ENCODE measurements at regions not wholly inside any gene's neighbourhood (a gene's known extent, or its start where the extent isn't known, plus 50 kb on each side); places are given as distances from the start of the nearest gene placed in this dataset.
A peak's percentile ranks its signal among the peaks of the same experiment; 100 is the strongest.
"Not testable (repeated sequence)": the region's sequence is repeated elsewhere in the genome, so short reads cannot be mapped to it uniquely, and the experiment has no call there.

DNA sequence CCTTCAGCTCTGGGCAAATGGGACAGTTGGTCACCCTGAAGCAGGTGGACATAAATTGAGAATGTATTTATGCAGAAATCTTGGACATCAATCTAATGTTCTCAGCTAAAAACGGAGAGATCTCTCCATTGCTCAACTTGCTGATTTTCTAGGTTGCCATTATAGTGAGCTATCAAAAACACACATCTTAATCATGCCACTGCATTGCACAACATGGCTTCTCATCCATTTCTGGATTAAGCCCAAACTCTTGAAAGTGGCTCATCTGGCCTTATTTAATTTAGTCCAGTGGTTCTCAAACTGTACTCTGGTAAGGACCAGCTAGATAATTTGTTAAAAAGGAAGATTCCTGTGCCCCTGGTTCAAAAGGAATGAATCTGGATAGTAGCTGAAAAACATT lies 324.9 kb upstream of the CITED2 start:
- peak; percentile 50 for DNase-seq (ENCODE audit: low read depth)
- H3K4me3 ChIP-seq (ENCODE audit: low read depth, low read length) = no peak overlapping the region
- no peak for TF ChIP-seq MAX (IDR thresholded peaks at IDR 0.05; ENCODE audit: low read depth, low read length)
- no peak for TF ChIP-seq POLR2A (IDR thresholded peaks at IDR 0.05; ENCODE audit: extremely low read depth, insufficient read length)
- TF ChIP-seq, protein P1, sequence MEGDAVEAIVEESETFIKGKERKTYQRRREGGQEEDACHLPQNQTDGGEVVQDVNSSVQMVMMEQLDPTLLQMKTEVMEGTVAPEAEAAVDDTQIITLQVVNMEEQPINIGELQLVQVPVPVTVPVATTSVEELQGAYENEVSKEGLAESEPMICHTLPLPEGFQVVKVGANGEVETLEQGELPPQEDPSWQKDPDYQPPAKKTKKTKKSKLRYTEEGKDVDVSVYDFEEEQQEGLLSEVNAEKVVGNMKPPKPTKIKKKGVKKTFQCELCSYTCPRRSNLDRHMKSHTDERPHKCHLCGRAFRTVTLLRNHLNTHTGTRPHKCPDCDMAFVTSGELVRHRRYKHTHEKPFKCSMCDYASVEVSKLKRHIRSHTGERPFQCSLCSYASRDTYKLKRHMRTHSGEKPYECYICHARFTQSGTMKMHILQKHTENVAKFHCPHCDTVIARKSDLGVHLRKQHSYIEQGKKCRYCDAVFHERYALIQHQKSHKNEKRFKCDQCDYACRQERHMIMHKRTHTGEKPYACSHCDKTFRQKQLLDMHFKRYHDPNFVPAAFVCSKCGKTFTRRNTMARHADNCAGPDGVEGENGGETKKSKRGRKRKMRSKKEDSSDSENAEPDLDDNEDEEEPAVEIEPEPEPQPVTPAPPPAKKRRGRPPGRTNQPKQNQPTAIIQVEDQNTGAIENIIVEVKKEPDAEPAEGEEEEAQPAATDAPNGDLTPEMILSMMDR (IDR thresholded peaks at IDR 0.05; ENCODE audit: low read depth, low read length) = no peak

- DNase-seq (ENCODE audit: low read depth) = peak; percentile 85
- no peak overlapping the region for H3K4me3 ChIP-seq (ENCODE audit: low read depth, low read length)
- TF ChIP-seq MAX (IDR thresholded peaks at IDR 0.05; ENCODE audit: low read depth, low read length) (no peak), POLR2A (IDR thresholded peaks at IDR 0.05; ENCODE audit: extremely low read depth, insufficient read length) (no peak), MYC (IDR thresholded peaks at IDR 0.05; ENCODE audit: low read depth, low read length) (no peak)
Measured at GRCh38 chr6:139698526-139699176, 324.2 kb upstream of the CITED2 start.

GRCh38 chr6:139697856-139698255 lies 323.4 kb upstream of the CITED2 start:
- DNase-seq (ENCODE audit: low read depth); H3K4me3 ChIP-seq (ENCODE audit: low read depth, low read length): not testable (repeated sequence)

GRCh38 chr6:139696991-139697390 lies 322.5 kb upstream of the CITED2 start:
- peak; percentile 54 for DNase-seq (ENCODE audit: low read depth)
- peak overlapping the region; percentile 54 for H3K4me3 ChIP-seq (ENCODE audit: low read depth, low read length)

- no peak overlapping the region for H3K4me3 ChIP-seq (ENCODE audit: low read depth, low read length)
- DNase-seq (ENCODE audit: low read depth) = no peak
- TF ChIP-seq, protein P1 (IDR thresholded peaks at IDR 0.05; ENCODE audit: low read depth, low read length) = no peak
- no peak for TF ChIP-seq POLR2A (IDR thresholded peaks at IDR 0.05; ENCODE audit: extremely low read depth, insufficient read length)
- TF ChIP-seq MAX (IDR thresholded peaks at IDR 0.05; ENCODE audit: low read depth, low read length) = no peak
- TF ChIP-seq MYC (IDR thresholded peaks at IDR 0.05; ENCODE audit: low read depth, low read length) = no peak
Measured at GRCh38 chr6:139695361-139695760, 320.9 kb upstream of the CITED2 start.

GRCh38 chr6:139693735-139694134 lies 319.3 kb upstream of the CITED2 start:
- H3K4me3 ChIP-seq (ENCODE audit: low read depth, low read length) = no peak overlapping the region
- TF ChIP-seq POLR2A (IDR thresholded peaks at IDR 0.05; ENCODE audit: extremely low read depth, insufficient read length) = no peak
- TF ChIP-seq, protein P1 (IDR thresholded peaks at IDR 0.05; ENCODE audit: low read depth, low read length) = no peak
- TF ChIP-seq MYC (IDR thresholded peaks at IDR 0.05; ENCODE audit: low read depth, low read length) = no peak
- TF ChIP-seq MAX (IDR thresholded peaks at IDR 0.05; ENCODE audit: low read depth, low read length) = no peak
- no peak for DNase-seq (ENCODE audit: low read depth)

- no peak for TF ChIP-seq MYC (IDR thresholded peaks at IDR 0.05; ENCODE audit: low read depth, low read length)
- TF ChIP-seq POLR2A (IDR thresholded peaks at IDR 0.05; ENCODE audit: extremely low read depth, insufficient read length) = no peak
- TF ChIP-seq, protein P1 (IDR thresholded peaks at IDR 0.05; ENCODE audit: low read depth, low read length) = no peak
- no peak overlapping the region for H3K4me3 ChIP-seq (ENCODE audit: low read depth, low read length)
- DNase-seq (ENCODE audit: low read depth) = no peak
Measured at GRCh38 chr6:139690007-139690406, 315.6 kb upstream of the CITED2 start.
